Mucosa of descending colon (tissue), 3 donors: ENCODE measurements at regions not wholly inside any gene's neighbourhood (a gene's known extent, or its start where the extent isn't known, plus 50 kb on each side); places are given as distances from the start of the nearest gene placed in this dataset.

ENCODE experiments used
- ATAC-seq: fragments of 200-7000 bp; cut with Tn5 transposase; one replicate; pipeline ENCODE4 v1.9.1; 2020; ENCODE audit warnings: mild to moderate bottlenecking, moderate library complexity
- DNase-seq, 3 donors: peaks; one replicate each; pipeline ENCODE4 v3.0.0-alpha.2; 2020
- H3K36me3 ChIP-seq: fragments of 200-600 bp; one replicate; pipeline ENCODE4 v1.8.0; 2021; ENCODE audit warnings: low read depth, mild to moderate bottlenecking
- H3K4me1 ChIP-seq: fragments of 200-600 bp; one replicate; pipeline ENCODE4 v1.8.0; 2021; ENCODE audit warnings: low read depth, mild to moderate bottlenecking
- H3K4me3 ChIP-seq: fragments of 200-600 bp; one replicate; pipeline ENCODE4 v1.8.0; 2021; ENCODE audit warnings: mild to moderate bottlenecking
- H3K9me3 ChIP-seq: fragments of 200-600 bp; one replicate; pipeline ENCODE4 v1.8.0; 2021; ENCODE audit warnings: mild to moderate bottlenecking
- intact Hi-C, 2 donors: fragments of 100-400 bp; cut with DNase I in 1 of 2; cut with micrococcal nuclease in 1 of 2; formaldehyde crosslinking; loops; one replicate each; pipeline versions ENCODE4 v1.11.0 to v1.11.1; 2022; cut with DNase I, micrococcal nuclease
- TF ChIP-seq, protein P1 (sequence below): fragments of 200-600 bp; IDR thresholded peaks from one replicate; pipeline ENCODE4 v1.8.0; 2022; ENCODE audit warnings: antibody characterized with exemption, mild to moderate bottlenecking
- donor health status: DM: no; HTN: no; CAD: no; lungs with moderate emphysema.
- donor health status: DM: no; HTN: no; CAD: no.
- donor health status: DM: no; HTN: yes; CAD: no.

DNA sequence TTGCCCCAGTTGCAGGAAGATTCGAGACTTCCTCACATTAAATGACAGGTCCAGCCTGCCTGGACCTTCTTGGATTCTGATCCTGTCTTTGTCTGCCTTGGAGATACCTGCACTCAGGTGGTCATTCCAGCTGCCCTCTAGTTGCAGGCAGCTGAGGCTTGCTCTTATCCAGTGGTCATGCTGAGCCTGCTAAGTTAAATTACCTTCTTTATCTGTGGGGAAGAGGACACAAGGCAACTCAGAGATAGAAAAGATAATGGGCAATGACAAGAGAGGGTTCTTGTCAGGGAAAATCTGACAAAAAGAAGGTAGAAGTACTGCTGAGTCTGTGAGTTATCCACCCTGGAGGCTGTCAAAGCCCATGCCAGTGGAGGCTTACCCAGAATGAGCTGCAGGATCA, 401.4 kb downstream of the MID1IP1 start:
- ATAC-seq, result no peak
- H3K9me3 ChIP-seq, result no peaks in the 10 kb centered on the region

DNA sequence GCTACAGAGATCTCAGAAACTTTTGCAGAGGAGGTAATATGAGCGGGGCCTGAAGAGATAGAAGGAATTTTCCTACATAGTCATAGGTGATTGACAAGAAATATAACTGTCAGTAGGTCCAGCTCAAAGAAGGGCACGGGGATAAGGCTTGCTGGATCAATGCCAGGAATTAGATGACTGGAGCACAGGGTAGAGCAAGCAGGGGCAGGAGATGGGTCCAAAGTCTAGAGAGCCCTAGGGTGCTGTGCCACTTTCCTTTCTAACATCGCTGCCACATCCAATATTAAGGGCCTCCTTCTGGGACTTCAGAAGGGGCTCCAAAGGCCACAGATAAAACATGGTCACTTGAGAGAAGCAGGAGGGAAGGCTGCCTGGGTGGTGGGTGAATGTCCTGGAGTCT, 402.2 kb downstream of the MID1IP1 start:
- H3K4me1 ChIP-seq, result peaks cover 2% of the 10 kb centered on the region
- intact Hi-C loops, result no loop called here
- H3K4me3 ChIP-seq, result no peak overlapping the region
- no peaks in the 10 kb centered on the region for H3K9me3 ChIP-seq
- H3K36me3 ChIP-seq, result no peaks in the 10 kb centered on the region
- DNase-seq, result peak in 2 of 3 donors; percentile 18 to 23
- TF ChIP-seq, protein P1, sequence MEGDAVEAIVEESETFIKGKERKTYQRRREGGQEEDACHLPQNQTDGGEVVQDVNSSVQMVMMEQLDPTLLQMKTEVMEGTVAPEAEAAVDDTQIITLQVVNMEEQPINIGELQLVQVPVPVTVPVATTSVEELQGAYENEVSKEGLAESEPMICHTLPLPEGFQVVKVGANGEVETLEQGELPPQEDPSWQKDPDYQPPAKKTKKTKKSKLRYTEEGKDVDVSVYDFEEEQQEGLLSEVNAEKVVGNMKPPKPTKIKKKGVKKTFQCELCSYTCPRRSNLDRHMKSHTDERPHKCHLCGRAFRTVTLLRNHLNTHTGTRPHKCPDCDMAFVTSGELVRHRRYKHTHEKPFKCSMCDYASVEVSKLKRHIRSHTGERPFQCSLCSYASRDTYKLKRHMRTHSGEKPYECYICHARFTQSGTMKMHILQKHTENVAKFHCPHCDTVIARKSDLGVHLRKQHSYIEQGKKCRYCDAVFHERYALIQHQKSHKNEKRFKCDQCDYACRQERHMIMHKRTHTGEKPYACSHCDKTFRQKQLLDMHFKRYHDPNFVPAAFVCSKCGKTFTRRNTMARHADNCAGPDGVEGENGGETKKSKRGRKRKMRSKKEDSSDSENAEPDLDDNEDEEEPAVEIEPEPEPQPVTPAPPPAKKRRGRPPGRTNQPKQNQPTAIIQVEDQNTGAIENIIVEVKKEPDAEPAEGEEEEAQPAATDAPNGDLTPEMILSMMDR, result no peak
- ATAC-seq, result peak; percentile 52

More for the DNA sequence above, 401.4 kb downstream of the MID1IP1 start:
- TF ChIP-seq, protein P1, result no peak
- DNase-seq, result no peak
- Histone ChIP-seq H3K4me1 (peaks cover 2% of the 10 kb centered on the region), H3K36me3 (no peaks in the 10 kb centered on the region), H3K4me3 (no peak overlapping the region)
- intact Hi-C loops, result no loop called here

DNA sequence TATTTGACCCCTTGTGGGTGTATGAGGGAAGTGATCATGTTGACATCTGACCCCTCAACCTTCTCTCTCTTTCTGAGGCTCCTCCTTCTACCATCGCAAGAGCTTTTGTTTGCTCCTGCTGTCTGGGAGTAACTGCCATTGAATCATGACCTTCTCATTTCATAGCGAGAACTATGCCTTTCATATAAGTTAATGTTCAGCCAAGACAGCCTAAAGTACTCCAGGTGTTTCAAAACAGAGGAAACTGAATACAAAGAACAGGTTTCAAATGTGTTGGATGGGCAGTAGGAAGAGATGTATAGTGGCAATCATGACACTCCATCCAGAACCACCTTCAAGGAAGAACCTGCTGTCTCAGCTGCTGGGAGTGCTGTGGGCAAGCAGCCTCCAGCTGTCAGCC, 403.1 kb downstream of the MID1IP1 start:
- H3K4me1 ChIP-seq, result peaks cover 2% of the 10 kb centered on the region
- ATAC-seq, result peak; percentile 84
- no peaks in the 10 kb centered on the region for H3K36me3 ChIP-seq
- no peak for DNase-seq
- TF ChIP-seq, protein P1, result no peak
- H3K9me3 ChIP-seq, result no peaks in the 10 kb centered on the region
- no peak overlapping the region for H3K4me3 ChIP-seq
- intact Hi-C loops, result no loop called here

DNA sequence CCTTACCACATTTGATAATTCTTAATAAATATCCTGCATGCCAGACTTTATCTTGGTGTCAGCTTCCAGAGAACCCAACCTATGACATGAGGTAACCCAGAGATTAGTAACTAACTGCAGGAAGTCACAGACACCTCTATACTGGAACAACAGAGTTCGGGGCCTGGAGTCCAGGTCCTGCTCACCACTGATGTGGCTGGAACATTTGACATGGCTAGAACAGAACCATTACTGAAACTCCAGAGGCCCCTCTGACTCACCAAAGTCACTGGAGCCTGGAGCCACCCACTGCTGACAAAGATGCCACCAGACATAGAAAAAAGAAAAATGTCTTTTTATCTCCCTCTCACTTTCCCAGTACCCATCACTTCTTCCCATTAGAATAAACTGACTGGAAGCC, 403.7 kb downstream of the MID1IP1 start:
- intact Hi-C loops, result no loop called here

DNA sequence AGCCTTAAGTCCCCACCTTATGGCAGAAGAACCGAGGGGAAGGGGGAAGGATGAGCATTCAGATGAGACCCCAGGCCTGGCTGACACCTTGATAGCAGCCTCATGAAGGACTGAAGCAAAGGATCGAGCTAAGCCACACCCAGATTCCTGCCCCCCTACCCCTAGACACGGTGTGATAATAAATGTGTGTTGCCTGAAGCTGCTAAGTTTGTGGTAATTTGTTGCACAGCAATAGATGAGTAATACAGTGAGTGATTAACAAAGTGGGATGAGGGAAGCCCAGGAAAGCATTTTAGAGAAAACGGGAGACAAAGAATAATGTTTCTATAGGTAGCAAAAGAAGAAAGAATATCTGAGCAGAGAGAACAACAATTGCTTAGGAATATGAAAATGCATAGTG, 404.2 kb downstream of the MID1IP1 start:
- no peaks in the 10 kb centered on the region for H3K9me3 ChIP-seq
- DNase-seq (no peak), ATAC-seq (no peak)
- no peaks in the 10 kb centered on the region for H3K36me3 ChIP-seq
- peaks cover 2% of the 10 kb centered on the region for H3K4me1 ChIP-seq
- TF ChIP-seq, protein P1, result no peak
- no peak overlapping the region for H3K4me3 ChIP-seq
- intact Hi-C loops, result no loop called here

More for the DNA sequence above, 403.7 kb downstream of the MID1IP1 start:
- no peak for DNase-seq
- no peak for ATAC-seq
- Histone ChIP-seq H3K4me1 (peaks cover 2% of the 10 kb centered on the region), H3K4me3 (no peak overlapping the region), H3K36me3 (no peaks in the 10 kb centered on the region), H3K9me3 (no peaks in the 10 kb centered on the region)
- TF ChIP-seq, protein P1, result no peak
